A549 (cell line): ENCODE measurements at regions not wholly inside any gene's neighbourhood (a gene's known extent, or its start where the extent isn't known, plus 50 kb on each side); places are given as distances from the start of the nearest gene placed in this dataset.

Experiments
- ATAC-seq, 2 experiments: fragments of 200-7000 bp in 1 of 2; fragments of >200 bp in 1 of 2; cut with Nextera tagmentation in 1 of 2; cut with Tn5 transposase in 1 of 2; 3 replicates each; pipeline versions ENCODE4 v1.8.0 to v1.9.1; 2018 to 2020; ENCODE audit warnings: mild to moderate bottlenecking in 1 of 2, moderate library complexity in 1 of 2
- CTCF ChIA-PET: fragments of 300-600 bp; sonication (Branson Sonifier 250); formaldehyde crosslinking; extraction: SDS; loops from one replicate; lab custom pipeline; 2021; ENCODE audit warnings: antibody characterized with exemption, inconsistent platforms; lab: Yijun Ruan, JAX
- POLR2A ChIA-PET: fragments of 350-600 bp; formaldehyde crosslinking; extraction: SDS; loops from one replicate; lab custom pipeline; 2021; ENCODE audit warnings: antibody characterized with exemption, inconsistent platforms; lab: Yijun Ruan, JAX
- DNase-seq, 2 experiments: peaks; one replicate each; pipeline versions ENCODE4 v3.0.0 to v3.0.0-alpha.2; 2011 to 2016; ENCODE audit warnings: low read depth in 1 of 2, low spot score in 1 of 2
- FAIRE-seq: peaks from 2 replicates; lab custom pipeline; 2011; peaks lifted over from hg19 to GRCh38; lab: Jason Lieb, UNC
- H3K27ac ChIP-seq, 2 experiments: fragments of >200 bp; sonication (Bioruptor Twin); formaldehyde crosslinking; 3 replicates each; pipeline ENCODE4 v1.5.1; 2016 to 2017
- H3K4me1 ChIP-seq: fragments of >200 bp; sonication (Bioruptor Twin); formaldehyde crosslinking; 3 replicates; pipeline ENCODE4 v1.6.1; 2016
- H3K4me2 ChIP-seq: fragments of >200 bp; sonication (Bioruptor Twin); formaldehyde crosslinking; 3 replicates; pipeline ENCODE4 v1.6.1; 2016
- H3K4me3 ChIP-seq: fragments of >200 bp; sonication (Bioruptor Twin); formaldehyde crosslinking; 3 replicates; pipeline ENCODE4 v1.5.1; 2016
- H3K9me3 ChIP-seq: fragments of >200 bp; sonication (Bioruptor Twin); formaldehyde crosslinking; 3 replicates; pipeline ENCODE4 v1.6.1; 2016
- CEBPB ChIP-seq, 2 experiments: fragments of >200 bp in 1 of 2; sonication (Bioruptor Twin) in 1 of 2; formaldehyde crosslinking in 1 of 2; IDR thresholded peaks; 2 replicates each; pipeline ENCODE4 v1.6.1; 2012 to 2016
- EHF ChIP-seq: fragments of 250-450 bp; sonication (Bioruptor Pico); IDR thresholded peaks from 2 replicates; pipeline ENCODE4 v1.5.0; 2020; ENCODE audit warnings: mild to moderate bottlenecking
- ESRRA ChIP-seq: fragments of 150-350 bp; IDR thresholded peaks from 2 replicates; pipeline ENCODE4 v1.6.1; 2014; ENCODE audit warnings: mild to moderate bottlenecking, low read length, borderline replicate concordance
- GATA3 ChIP-seq: IDR thresholded peaks from 2 replicates; pipeline ENCODE4 v1.6.1; 2012; ENCODE audit warnings: borderline replicate concordance
- HDAC2 ChIP-seq: fragments of 200-600 bp; sonication (generic); IDR thresholded peaks from 2 replicates; pipeline ENCODE4 v1.6.1; 2016
- HEYL ChIP-seq: fragments of 250-450 bp; sonication (Bioruptor Pico); IDR thresholded peaks from 2 replicates; pipeline ENCODE4 v1.8.0; 2021; ENCODE audit warnings: mild to moderate bottlenecking, moderate library complexity
- JUN ChIP-seq, 2 experiments: fragments of >200 bp; sonication (Bioruptor Twin); formaldehyde crosslinking; IDR thresholded peaks; 2 replicates in 1 of 2; 3 replicates in 1 of 2; pipeline ENCODE4 v1.6.1; 2016 to 2017
- KDM1A ChIP-seq: fragments of 200-600 bp; sonication (generic); IDR thresholded peaks from 2 replicates; pipeline ENCODE4 v1.6.1; 2016; ENCODE audit warnings: low read depth, mild to moderate bottlenecking
- KDM5A ChIP-seq: fragments of 200-600 bp; sonication (generic); IDR thresholded peaks from 2 replicates; pipeline ENCODE4 v1.6.1; 2016; ENCODE audit warnings: antibody characterized with exemption, mild to moderate bottlenecking
- MAZ ChIP-seq: fragments of 150-350 bp; IDR thresholded peaks from 2 replicates; pipeline ENCODE4 v1.6.1; 2014; ENCODE audit warnings: antibody characterized with exemption, low read depth, low read length, borderline replicate concordance
- PHF8 ChIP-seq: fragments of 200-600 bp; sonication (generic); IDR thresholded peaks from 2 replicates; pipeline ENCODE4 v1.6.1; 2016; ENCODE audit warnings: low read depth, mild to moderate bottlenecking, antibody characterized with exemption, moderate library complexity, borderline replicate concordance
- RAD21 ChIP-seq, 2 experiments: fragments of >200 bp in 1 of 2; sonication (Bioruptor Twin) in 1 of 2; formaldehyde crosslinking in 1 of 2; IDR thresholded peaks in 1 of 2; conservative IDR thresholded peaks in 1 of 2; 2 replicates in 1 of 2; 3 replicates in 1 of 2; pipeline ENCODE4 v1.6.1; 2012 to 2018; ENCODE audit warnings: inconsistent platforms in 1 of 2
- RCOR1 ChIP-seq: fragments of 150-350 bp; IDR thresholded peaks from 2 replicates; pipeline ENCODE4 v1.6.1; 2014; ENCODE audit warnings: antibody characterized with exemption, low read length, low read depth
- SMC3 ChIP-seq: fragments of >200 bp; sonication (Bioruptor Twin); formaldehyde crosslinking; IDR thresholded peaks from 3 replicates; pipeline ENCODE4 v1.6.1; 2018; ENCODE audit warnings: inconsistent platforms
- TFCP2L1 ChIP-seq: fragments of 250-450 bp; sonication (Bioruptor Pico); IDR thresholded peaks from 2 replicates; pipeline ENCODE4 v1.5.0; 2021; ENCODE audit warnings: mild to moderate bottlenecking
- ZNF302 ChIP-seq: fragments of 250-450 bp; sonication (Bioruptor Pico); IDR thresholded peaks from 2 replicates; pipeline ENCODE4 v1.9.0; 2021; ENCODE audit warnings: inconsistent platforms, mild to moderate bottlenecking, moderate library complexity
- WGBS: methylation state at CpG from one replicate; pipeline ENCODE4 v1.1.6; 2017; ENCODE audit errors: missing lambda C conversion rate; 5-methylcytosine and 5-hydroxymethylcytosine counted together
- TF ChIP-seq, protein P1 (sequence below): fragments of >200 bp; sonication (Bioruptor Twin); formaldehyde crosslinking; IDR thresholded peaks from 2 replicates; pipeline ENCODE4 v1.6.1; 2016
- TF ChIP-seq, protein P2 (sequence below): fragments of 200-600 bp; sonication (generic); IDR thresholded peaks from 2 replicates; pipeline ENCODE4 v1.6.1; 2016; ENCODE audit warnings: antibody characterized with exemption, mild to moderate bottlenecking, moderate library complexity

DNA sequence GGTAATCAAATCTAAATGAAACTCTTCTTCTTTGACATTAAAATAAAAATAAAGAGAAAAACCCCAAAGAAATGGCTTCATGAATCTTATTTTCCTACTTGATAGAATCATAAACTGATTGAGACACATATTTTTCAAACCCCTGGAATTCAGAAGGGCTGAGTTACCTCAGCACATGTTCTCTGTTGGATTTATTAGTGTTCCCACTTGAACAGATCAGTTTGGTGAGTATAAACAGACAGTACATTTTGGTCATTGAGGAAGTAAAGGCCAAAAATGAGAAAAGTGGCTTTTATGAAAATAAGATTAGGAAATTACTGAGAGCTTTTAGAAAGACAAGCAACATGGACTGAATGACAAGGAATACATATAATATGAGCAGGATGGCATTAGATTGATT, 620.4 kb downstream of the ANKRD50 start:
- no peak for FAIRE-seq
- ChIA-PET CTCF (no interaction called here), POLR2A (no interaction called here)
- no peak overlapping the region for H3K4me3 ChIP-seq
- H3K27ac ChIP-seq: no peak overlapping the region
- ATAC-seq: no peak
- no peaks in the 10 kb centered on the region for H3K4me1 ChIP-seq
- H3K4me2 ChIP-seq: no peak overlapping the region
- no peaks in the 10 kb centered on the region for H3K9me3 ChIP-seq
- no peak for TF ChIP-seq RAD21 (conservative IDR thresholded peaks at IDR 0.05 in 1 of 2, IDR thresholded peaks at IDR 0.05 in 1 of 2)
- no peak for TF ChIP-seq EHF (CRISPR knock-in tag)
- DNase-seq: no peak

DNA sequence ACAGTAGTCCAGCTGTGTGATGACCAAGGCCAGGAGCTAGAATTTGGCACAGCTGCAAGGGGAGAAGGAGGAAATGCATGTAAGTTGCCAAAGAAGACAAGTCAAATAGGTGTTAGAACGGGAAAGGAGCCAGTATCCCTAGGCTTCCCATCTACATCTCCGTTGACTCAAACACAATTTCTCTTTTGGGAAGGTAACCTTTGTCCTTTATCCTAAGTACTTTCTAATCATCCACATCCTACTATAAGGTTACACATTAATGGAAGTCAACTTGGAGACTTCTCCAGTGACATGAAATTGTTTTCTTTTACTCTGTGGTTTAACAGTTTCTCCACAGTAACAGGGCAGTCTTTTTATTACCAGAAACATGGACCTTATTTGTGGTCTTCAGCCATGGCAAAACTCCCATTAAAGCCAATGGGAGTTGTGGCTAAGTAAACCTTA, 620.0 kb downstream of the ANKRD50 start:
- no peak for DNase-seq
- Histone ChIP-seq H3K9me3 (no peaks in the 10 kb centered on the region), H3K27ac (no peak overlapping the region), H3K4me3 (no peak overlapping the region), H3K4me2 (no peak overlapping the region), H3K4me1 (no peaks in the 10 kb centered on the region)
- ChIA-PET CTCF (no interaction called here), POLR2A (no interaction called here)
- 10% methylated on average over 2 of the region's 2 CpGs for WGBS
- FAIRE-seq: no peak
- TF ChIP-seq HEYL (CRISPR knock-in tag) (no peak), JUN (IDR thresholded peaks at IDR 0.05) (no peak), GATA3 (no peak), ZNF302 (CRISPR knock-in tag) (no peak), RCOR1 (no peak), HDAC2 (no peak), ESRRA (no peak)
- no peak for ATAC-seq

DNA sequence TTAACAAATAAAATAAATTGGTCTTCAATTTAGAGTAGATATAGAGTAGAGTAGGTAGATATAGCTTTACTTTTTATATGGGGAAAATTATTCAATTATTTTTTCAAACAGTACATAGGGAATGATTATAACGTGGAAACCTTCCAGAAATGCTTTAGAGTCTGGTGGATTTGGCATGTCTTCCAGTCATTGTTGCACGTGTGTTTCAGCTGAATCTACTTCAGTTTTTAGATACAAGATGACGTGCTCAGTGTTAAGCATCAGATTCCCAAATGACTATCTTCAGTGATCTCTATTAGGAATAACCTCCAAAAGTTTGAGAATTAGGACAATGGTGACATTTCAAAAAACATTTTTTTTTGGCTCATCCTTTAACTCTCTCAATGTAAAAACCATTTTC, 616.9 kb downstream of the ANKRD50 start:
- POLR2A ChIA-PET: no interaction called here
- no peak for TF ChIP-seq SMC3
- no peak for TF ChIP-seq CEBPB (IDR thresholded peaks at IDR 0.05)
- no peak for FAIRE-seq
- Histone ChIP-seq H3K9me3 (no peaks in the 10 kb centered on the region), H3K4me3 (no peak overlapping the region), H3K4me2 (no peak overlapping the region), H3K27ac (no peak overlapping the region), H3K4me1 (no peaks in the 10 kb centered on the region)
- CTCF ChIA-PET: no interaction called here
- DNase-seq: no peak
- 24% methylated on average over 3 of the region's 3 CpGs for WGBS
- no peak for ATAC-seq

DNA sequence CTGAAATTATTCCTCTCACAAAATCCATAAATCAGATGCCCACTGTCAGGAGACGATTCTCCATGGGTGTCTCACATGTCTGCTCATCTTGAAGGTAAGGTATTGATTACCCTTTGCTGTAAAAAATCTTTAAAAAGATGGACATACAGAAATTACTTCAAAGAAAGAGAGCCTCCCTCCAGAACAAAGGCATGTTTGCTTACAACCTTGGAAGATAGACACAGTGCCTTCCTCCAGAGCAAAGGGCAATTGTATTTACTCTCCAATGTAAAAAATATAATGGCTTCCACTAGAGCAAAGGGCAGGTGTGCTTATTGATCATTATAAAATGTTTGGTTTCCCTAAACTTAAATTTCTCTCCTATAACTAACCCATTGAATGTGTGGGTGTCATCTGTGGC, 616.2 kb downstream of the ANKRD50 start:
- WGBS: 0% methylated on average over 1 of the region's 1 CpG
- ATAC-seq (no peak), FAIRE-seq (no peak), DNase-seq (no peak)
- ChIA-PET POLR2A (no interaction called here), CTCF (no interaction called here)
- no peaks in the 10 kb centered on the region for H3K9me3 ChIP-seq
- H3K4me1 ChIP-seq: no peaks in the 10 kb centered on the region
- H3K4me3 ChIP-seq: no peak overlapping the region
- H3K4me2 ChIP-seq: no peak overlapping the region
- H3K27ac ChIP-seq: no peak overlapping the region
- TF ChIP-seq MAZ (no peak), RCOR1 (no peak), PHF8 (no peak), KDM5A (no peak), TFCP2L1 (CRISPR knock-in tag) (no peak), ESRRA (no peak), KDM1A (no peak)
- TF ChIP-seq, protein P1, sequence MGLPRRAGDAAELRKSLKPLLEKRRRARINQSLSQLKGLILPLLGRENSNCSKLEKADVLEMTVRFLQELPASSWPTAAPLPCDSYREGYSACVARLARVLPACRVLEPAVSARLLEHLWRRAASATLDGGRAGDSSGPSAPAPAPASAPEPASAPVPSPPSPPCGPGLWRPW: no peak
- TF ChIP-seq, protein P2, sequence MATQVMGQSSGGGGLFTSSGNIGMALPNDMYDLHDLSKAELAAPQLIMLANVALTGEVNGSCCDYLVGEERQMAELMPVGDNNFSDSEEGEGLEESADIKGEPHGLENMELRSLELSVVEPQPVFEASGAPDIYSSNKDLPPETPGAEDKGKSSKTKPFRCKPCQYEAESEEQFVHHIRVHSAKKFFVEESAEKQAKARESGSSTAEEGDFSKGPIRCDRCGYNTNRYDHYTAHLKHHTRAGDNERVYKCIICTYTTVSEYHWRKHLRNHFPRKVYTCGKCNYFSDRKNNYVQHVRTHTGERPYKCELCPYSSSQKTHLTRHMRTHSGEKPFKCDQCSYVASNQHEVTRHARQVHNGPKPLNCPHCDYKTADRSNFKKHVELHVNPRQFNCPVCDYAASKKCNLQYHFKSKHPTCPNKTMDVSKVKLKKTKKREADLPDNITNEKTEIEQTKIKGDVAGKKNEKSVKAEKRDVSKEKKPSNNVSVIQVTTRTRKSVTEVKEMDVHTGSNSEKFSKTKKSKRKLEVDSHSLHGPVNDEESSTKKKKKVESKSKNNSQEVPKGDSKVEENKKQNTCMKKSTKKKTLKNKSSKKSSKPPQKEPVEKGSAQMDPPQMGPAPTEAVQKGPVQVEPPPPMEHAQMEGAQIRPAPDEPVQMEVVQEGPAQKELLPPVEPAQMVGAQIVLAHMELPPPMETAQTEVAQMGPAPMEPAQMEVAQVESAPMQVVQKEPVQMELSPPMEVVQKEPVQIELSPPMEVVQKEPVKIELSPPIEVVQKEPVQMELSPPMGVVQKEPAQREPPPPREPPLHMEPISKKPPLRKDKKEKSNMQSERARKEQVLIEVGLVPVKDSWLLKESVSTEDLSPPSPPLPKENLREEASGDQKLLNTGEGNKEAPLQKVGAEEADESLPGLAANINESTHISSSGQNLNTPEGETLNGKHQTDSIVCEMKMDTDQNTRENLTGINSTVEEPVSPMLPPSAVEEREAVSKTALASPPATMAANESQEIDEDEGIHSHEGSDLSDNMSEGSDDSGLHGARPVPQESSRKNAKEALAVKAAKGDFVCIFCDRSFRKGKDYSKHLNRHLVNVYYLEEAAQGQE: no peak
